NCI-H748 (cell line): ENCODE measurements at regions not wholly inside any gene's neighbourhood (a gene's known extent, or its start where the extent isn't known, plus 50 kb on each side); places are given as distances from the start of the nearest gene placed in this dataset.
"Not testable (repeated sequence)": the region's sequence is repeated elsewhere in the genome, so short reads cannot be mapped to it uniquely, and the experiment has no call there.

Experiments
- DNase-seq: peaks from one replicate; lab custom pipeline; 2025; ENCODE audit not compliant: unreplicated experiment; lab: John Stamatoyannopoulos, UW

- DNase-seq: no peak
Observed at GRCh38 chr2:215667585-215668377, 231.9 kb upstream of the FN1 start.

- DNase-seq: no peak
Observed at GRCh38 chr2:215664847-215665525, 229.1 kb upstream of the FN1 start.

GRCh38 chr2:215662715-215663114, 226.8 kb upstream of the FN1 start:
- no peak for DNase-seq

- DNase-seq: no peak
Observed at GRCh38 chr2:215660687-215661086, 224.8 kb upstream of the FN1 start.

- DNase-seq: no peak
Observed at GRCh38 chr2:215659650-215660049, 223.8 kb upstream of the FN1 start.

GRCh38 chr2:215658635-215659305, 222.9 kb upstream of the FN1 start:
- no peak for DNase-seq

GRCh38 chr2:215657844-215658243, 222.0 kb upstream of the FN1 start:
- DNase-seq: no peak

GRCh38 chr2:215654148-215654819, 218.4 kb upstream of the FN1 start:
- no peak for DNase-seq

- DNase-seq: no peak
Observed at GRCh38 chr2:215653344-215654030, 217.6 kb upstream of the FN1 start.

- DNase-seq: no peak
Observed at GRCh38 chr2:215652388-215652787, 216.5 kb upstream of the FN1 start.

GRCh38 chr2:215651412-215651811, 215.5 kb upstream of the FN1 start:
- no peak for DNase-seq

GRCh38 chr2:215644233-215644897, 208.5 kb upstream of the FN1 start:
- DNase-seq: no peak

GRCh38 chr2:215638687-215639086, 202.8 kb upstream of the FN1 start:
- DNase-seq: no peak

GRCh38 chr2:215637651-215638050, 201.8 kb upstream of the FN1 start:
- no peak for DNase-seq

GRCh38 chr2:215636816-215637215, 200.9 kb upstream of the FN1 start:
- DNase-seq: no peak

- no peak for DNase-seq
Observed at GRCh38 chr2:215635788-215636139, 199.9 kb upstream of the FN1 start.

- DNase-seq: no peak
Observed at GRCh38 chr2:215635071-215635787, 199.4 kb upstream of the FN1 start.

- DNase-seq: no peak
Observed at GRCh38 chr2:215633360-215633759, 197.5 kb upstream of the FN1 start.

GRCh38 chr2:215631696-215632095, 195.8 kb upstream of the FN1 start:
- DNase-seq: no peak

- not testable (repeated sequence) for DNase-seq
Observed at GRCh38 chr2:215630796-215631195, 194.9 kb upstream of the FN1 start.
